HG03439 (cell line): ENCODE measurements at regions not wholly inside any gene's neighbourhood (a gene's known extent, or its start where the extent isn't known, plus 50 kb on each side); places are given as distances from the start of the nearest gene placed in this dataset.

ENCODE experiments used
- ATAC-seq: cut with Tn5 transposase; IDR thresholded peaks from one replicate; pipeline ENCODE4 v1.9.1; 2021; ENCODE audit warnings: mild to moderate bottlenecking, moderate library complexity; ENCODE audit not compliant: unreplicated experiment

DNA sequence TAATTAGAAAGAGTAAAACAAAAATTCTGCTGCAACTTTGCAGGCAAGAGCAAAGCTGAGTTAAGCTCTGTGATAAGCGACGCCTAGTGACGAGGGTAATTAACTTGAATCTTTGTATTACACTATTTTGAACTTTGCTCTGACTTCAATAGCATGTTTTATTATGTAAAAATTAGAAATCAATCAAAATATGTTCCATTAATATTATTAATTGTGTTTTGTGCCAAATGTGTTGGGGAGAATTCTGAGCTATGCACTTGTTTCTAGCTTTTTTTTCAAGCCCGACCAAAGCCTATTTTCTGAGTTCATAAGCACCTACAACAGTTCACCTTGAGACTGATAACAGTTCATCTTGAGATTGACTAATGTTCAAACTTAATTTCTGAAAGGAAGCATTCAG is 90.1 kb upstream of the PDE3A start:
- no peak for ATAC-seq

DNA sequence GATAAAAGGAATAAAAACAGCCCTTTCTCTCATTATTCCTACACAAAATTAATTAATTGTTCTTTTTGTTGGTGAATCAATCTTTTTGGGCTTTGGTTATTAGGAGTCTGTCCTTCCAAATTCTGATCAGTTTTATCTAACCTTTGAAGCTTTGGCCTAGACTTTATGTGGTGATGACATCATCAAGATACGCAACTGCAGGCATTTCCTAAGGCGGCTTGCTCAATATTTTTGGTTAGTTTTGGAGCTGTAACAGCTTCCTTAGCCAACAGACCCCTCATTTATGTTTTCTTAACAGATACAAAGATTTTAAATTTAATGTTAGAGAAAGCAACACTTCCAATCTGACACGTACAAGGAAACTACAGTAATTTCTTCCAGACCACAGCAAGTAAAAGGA is 87.8 kb upstream of the PDE3A start:
- ATAC-seq, result no peak

DNA sequence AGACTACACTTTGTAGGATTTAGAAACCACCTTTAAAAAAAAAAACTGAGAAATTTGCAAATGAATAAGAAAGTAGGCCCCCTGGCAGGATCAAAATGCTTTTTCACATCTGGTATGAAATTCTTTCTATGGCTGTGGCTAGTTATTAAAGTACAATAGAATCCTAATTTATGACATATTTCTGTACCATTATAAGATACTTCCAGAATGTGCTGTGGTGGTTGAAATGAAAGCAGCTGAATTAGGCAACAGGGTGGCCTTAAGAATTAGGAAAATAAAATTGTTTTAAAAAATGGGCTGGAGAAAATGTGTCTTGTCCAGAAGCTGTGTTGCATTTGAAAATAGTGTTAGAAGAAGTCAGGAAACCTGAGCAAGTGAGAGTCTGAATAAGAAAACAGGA is 85.9 kb upstream of the PDE3A start:
- no peak for ATAC-seq

DNA sequence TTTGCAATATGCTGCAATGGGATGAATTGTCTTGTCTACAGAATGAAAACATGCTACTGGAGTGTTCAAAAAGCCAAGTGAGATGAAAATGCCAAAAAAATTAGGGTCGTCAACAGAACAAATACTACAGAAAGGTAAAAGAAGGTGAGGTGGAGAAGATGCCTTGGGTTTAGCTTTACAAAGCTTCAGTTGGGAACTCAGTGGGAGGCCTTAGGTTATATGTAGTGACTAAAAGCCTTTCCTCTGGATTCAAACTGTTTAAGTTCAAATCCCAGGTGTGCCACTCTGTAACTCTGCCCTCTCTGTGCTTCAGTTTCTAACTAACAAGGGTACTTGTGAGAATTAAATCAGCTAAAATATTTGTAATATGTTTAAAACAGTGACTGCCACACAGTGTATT is 84.9 kb upstream of the PDE3A start:
- no peak for ATAC-seq

DNA sequence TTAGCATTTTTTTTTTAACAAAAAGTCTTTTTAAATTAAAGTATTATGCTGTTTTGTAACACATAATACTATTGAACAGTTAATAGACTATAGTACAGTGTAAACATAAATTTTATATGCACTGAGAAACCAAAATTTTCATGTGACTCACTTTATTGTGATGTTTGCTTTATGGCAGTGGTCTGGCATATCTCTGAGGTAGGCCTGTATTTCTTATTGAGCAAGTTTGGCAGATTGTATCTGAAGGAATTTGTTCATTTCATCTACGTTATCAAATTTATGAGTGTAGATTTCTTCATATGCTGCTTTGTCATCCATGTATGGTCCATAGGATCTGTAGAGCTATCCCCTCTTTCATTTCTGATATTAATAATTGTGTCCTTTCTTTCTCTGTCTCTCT is 78.8 kb upstream of the PDE3A start:
- no peak for ATAC-seq

DNA sequence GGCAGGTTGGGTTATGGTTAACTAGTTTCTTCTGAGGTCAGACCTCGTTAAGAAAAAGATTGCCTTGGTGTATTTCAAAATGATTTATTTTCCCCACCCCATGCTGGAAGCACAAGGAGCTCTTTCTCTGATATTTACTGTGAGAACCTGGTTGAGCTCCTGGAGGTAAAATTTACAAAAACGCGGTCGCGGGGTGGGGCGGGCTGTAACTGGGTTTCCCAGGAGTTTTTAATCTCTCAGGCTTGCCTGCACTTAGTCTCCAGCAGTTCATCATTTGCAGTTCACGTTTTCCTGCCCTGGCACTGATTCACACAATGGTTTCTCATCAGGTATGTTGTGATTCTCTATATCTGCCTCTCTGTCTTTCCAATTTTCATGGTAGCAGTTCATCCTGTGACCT is 67.9 kb upstream of the PDE3A start:
- no peak for ATAC-seq

DNA sequence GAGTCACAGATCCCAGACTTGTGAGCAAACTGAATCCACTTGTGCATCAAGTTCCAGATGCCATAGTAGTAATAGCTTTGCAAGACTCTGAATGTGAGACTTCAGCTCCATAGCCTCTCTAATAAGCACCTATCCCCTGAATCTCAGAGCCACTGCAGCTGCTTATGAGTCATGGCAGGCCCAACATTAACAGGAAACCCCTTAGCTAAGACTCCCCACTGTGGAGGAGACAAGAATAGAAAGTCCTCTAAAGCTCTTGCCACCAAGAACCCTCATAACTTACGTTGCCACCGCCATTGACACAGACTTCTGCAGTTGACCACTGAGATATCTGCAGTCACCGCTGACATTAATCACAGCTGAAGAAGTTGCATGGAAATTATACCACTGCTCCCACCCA is 62.9 kb upstream of the PDE3A start:
- ATAC-seq, result no peak

DNA sequence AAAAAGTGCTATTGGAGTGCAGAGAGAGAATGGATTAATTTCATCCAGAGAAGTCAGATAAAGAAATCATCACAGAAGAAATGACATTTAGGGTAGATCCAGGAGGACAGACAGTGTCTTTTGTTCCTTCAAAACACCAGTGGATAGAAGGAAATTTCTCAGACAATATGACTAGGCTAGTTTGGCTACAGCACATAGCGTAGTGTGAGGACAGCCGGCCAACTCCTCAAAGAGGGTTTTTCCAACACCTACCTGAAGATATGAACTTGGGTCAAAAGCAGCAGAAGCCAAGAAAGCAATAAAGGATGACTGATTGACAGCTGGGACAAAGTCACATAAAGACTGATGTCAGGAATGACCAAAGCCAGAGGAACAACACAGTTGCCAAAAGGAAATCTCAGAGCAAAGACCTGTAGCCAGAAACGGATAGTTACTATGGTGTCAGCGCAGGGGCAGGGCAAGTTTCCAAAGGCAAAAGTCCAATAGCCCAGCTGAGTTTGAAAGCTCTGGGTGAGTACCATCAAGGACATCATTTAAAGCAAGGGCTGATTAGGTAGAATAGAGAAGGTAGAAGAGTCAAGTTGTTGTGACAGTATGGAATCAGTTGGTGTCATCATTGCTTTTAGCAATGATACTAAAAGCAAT is 58.7 kb upstream of the PDE3A start:
- ATAC-seq, result no peak

DNA sequence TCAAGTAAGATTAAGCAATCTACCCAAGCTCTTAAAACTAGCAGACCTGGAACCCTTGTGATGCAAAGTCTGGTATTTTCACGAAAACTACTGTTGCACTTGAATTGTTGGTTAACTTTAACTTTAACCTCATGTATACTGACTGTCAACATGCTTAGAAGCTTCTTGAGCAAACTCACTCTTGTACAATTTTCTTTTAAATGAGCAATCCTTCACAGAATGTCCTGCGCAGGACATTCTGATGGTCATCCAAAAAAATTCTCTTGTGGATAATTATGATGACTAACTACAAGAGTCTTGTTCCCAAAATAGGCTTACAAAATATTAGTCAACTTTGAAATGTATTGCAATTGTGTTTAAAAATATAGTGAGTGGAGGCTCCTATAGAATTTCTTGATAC is 54.0 kb upstream of the PDE3A start:
- no peak for ATAC-seq

DNA sequence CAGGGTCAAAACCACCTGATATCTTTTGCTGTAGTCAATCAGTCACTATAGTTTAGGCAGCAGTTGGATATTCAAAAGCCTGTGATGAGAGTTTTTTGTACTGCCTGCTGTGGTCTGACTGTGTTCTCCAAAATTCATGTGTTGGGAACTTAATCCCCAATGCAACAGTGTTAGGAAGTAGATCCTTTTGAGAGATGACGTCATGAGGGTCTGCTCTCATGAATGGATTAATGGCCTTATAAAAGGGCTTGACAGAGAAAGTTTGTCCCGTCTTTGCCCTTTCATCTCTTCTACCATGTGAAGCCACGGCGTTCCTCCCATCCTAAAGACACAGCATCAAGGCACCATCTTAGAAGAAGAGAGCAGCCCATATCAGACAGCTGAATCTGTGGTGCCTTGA is 50.8 kb upstream of the PDE3A start:
- no peak for ATAC-seq
